Nephron progenitor cell (in vitro differentiated cells): ENCODE measurements at regions not wholly inside any gene's neighbourhood (a gene's known extent, or its start where the extent isn't known, plus 50 kb on each side); places are given as distances from the start of the nearest gene placed in this dataset.
"Not testable (repeated sequence)": the region's sequence is repeated elsewhere in the genome, so short reads cannot be mapped to it uniquely, and the experiment has no call there.

Source experiments
- DNase-seq: peaks from one replicate; pipeline ENCODE4 v3.0.0; 2021
- H3K27ac Mint-ChIP-seq: 2 replicates; pipeline ENCODE4 v1.8.0; 2021; ENCODE audit warnings: mild to moderate bottlenecking, moderate library complexity, mixed read lengths
- H3K27me3 Mint-ChIP-seq: 2 replicates; pipeline ENCODE4 v1.8.0; 2021; ENCODE audit warnings: mild to moderate bottlenecking, low read depth, mixed read lengths; ENCODE audit not compliant: poor library complexity
- H3K36me3 Mint-ChIP-seq: 2 replicates; pipeline ENCODE4 v1.8.0; 2021; ENCODE audit warnings: low read depth, mixed read lengths
- H3K4me1 Mint-ChIP-seq: 2 replicates; pipeline ENCODE4 v1.8.0; 2021; ENCODE audit warnings: mixed read lengths
- H3K4me3 Mint-ChIP-seq: 2 replicates; pipeline ENCODE4 v1.8.0; 2021; ENCODE audit warnings: mild to moderate bottlenecking, moderate library complexity, mixed read lengths
- H3K9me3 Mint-ChIP-seq: 2 replicates; pipeline ENCODE4 v1.8.0; 2021; ENCODE audit warnings: mild to moderate bottlenecking, moderate library complexity, mixed read lengths
- CTCF ChIP-seq: fragments of 200-600 bp; sonication (generic); IDR thresholded peaks from 2 replicates; pipeline ENCODE4 v1.5.0; 2021; ENCODE audit warnings: antibody characterized with exemption

- DNase-seq = no peak
- no peaks in the 10 kb centered on the region for H3K9me3 Mint-ChIP-seq
- H3K36me3 Mint-ChIP-seq = no peaks in the 10 kb centered on the region
- no peak overlapping the region for H3K27ac Mint-ChIP-seq
- no peak overlapping the region for H3K4me3 Mint-ChIP-seq
- no peak for TF ChIP-seq CTCF
- peaks cover 2% of the 10 kb centered on the region for H3K27me3 Mint-ChIP-seq
- no peaks in the 10 kb centered on the region for H3K4me1 Mint-ChIP-seq
These were observed 648.1 kb downstream of the CPS1 start for GRCh38 chr2:211204456-211204855.

DNA sequence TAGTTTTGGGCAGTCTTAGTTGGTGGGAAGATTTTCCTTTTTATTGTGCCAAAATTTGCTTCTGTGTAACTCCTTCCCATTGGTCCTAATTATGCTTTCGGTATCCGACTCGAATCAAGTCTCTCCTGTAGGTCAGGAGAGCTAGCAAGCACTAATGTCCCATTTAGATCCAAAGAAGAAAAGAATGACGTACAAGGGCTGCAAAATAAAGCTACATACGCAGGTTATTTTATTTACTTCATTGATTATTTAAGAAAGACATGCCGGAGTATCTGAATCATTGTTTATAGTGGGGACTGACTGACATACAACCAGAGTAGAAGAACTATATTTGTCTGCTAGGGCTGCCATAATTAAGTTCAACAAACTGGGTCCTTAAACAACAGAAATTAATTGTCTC, 648.5 kb downstream of the CPS1 start:
- no peaks in the 10 kb centered on the region for H3K4me1 Mint-ChIP-seq
- no peak overlapping the region for H3K27ac Mint-ChIP-seq
- no peak for TF ChIP-seq CTCF
- no peaks in the 10 kb centered on the region for H3K36me3 Mint-ChIP-seq
- no peak for DNase-seq
- no peak overlapping the region for H3K4me3 Mint-ChIP-seq
- no peaks in the 10 kb centered on the region for H3K9me3 Mint-ChIP-seq
- peaks cover 2% of the 10 kb centered on the region for H3K27me3 Mint-ChIP-seq

DNA sequence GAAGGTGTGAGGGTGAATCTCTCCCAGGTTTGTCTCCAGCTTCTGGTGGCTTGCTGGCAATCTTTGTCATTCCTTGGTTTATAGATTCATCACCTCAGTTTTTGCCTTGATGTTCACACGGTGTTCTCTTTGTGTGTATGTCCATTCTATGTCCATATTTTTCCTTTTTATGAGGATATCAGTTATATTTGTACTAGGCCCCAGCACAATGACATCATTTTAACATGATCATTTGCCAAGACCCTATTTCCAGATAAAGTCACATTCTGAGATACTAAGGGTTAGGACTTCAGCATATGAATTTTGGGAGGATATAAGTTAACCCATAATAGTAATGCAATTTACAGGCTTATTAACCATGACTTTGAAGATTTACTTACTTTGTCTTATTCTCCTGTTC, 649.0 kb downstream of the CPS1 start:
- no peak for DNase-seq
- no peak for TF ChIP-seq CTCF
- Mint-ChIP-seq H3K27ac (no peak overlapping the region), H3K4me3 (no peak overlapping the region), H3K27me3 (peaks cover 2% of the 10 kb centered on the region), H3K4me1 (no peaks in the 10 kb centered on the region), H3K9me3 (no peaks in the 10 kb centered on the region), H3K36me3 (no peaks in the 10 kb centered on the region)

DNA sequence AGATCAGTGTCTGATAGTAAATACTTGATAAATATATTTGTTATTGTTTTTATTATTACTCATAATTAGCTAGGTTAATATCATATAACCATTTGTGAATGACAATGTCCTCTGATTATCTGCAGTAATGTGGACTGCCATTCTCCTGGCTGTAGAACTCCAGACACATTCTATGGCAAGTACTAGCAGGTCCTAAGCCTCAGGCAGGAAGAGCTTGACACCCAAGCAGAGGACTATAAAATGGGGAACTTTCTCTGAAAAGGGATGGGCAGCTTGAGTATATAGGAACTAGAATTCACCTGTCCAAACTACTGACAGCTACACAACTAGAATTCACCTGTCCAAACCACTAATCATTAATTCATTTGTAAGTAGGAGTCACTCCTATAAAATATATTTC, 649.4 kb downstream of the CPS1 start:
- Mint-ChIP-seq H3K36me3 (no peaks in the 10 kb centered on the region), H3K4me3 (no peak overlapping the region), H3K4me1 (no peaks in the 10 kb centered on the region), H3K9me3 (no peaks in the 10 kb centered on the region), H3K27me3 (peaks cover 2% of the 10 kb centered on the region), H3K27ac (no peak overlapping the region)
- TF ChIP-seq CTCF = no peak
- no peak for DNase-seq

- H3K27me3 Mint-ChIP-seq = no peaks in the 10 kb centered on the region
- H3K36me3 Mint-ChIP-seq = peaks cover 10% of the 10 kb centered on the region
- TF ChIP-seq CTCF = peak; percentile 21
- DNase-seq = no peak
- H3K27ac Mint-ChIP-seq = no peak overlapping the region
- H3K9me3 Mint-ChIP-seq = peaks cover 23% of the 10 kb centered on the region
- H3K4me3 Mint-ChIP-seq = no peak overlapping the region
- peaks cover 12% of the 10 kb centered on the region for H3K4me1 Mint-ChIP-seq
These were observed 659.8 kb downstream of the CPS1 start for GRCh38 chr2:211216221-211216620.

GRCh38 chr2:211219548-211219947, 663.1 kb downstream of the CPS1 start:
- H3K36me3 Mint-ChIP-seq = peaks cover 10% of the 10 kb centered on the region
- H3K4me3 Mint-ChIP-seq, H3K4me1 Mint-ChIP-seq, H3K27me3 Mint-ChIP-seq, DNase-seq, H3K27ac Mint-ChIP-seq: not testable (repeated sequence)
- H3K9me3 Mint-ChIP-seq = peaks cover 23% of the 10 kb centered on the region
